ENCODE measurements at regions not wholly inside any gene's neighbourhood (a gene's known extent, or its start where the extent isn't known, plus 50 kb on each side); places are given as distances from the start of the nearest gene placed in this dataset.

- DNase-seq, result no peak
Observed at GRCh38 chr5:18829539-18829938, 1158.5 kb downstream of the CDH18 start.

GRCh38 chr5:18850216-18850615 is 1137.8 kb downstream of the CDH18 start:
- no peak for DNase-seq

GRCh38 chr5:18872978-18873377 is 1115.0 kb downstream of the CDH18 start:
- DNase-seq, result no peak

GRCh38 chr5:18876565-18876964 is 1111.4 kb downstream of the CDH18 start:
- DNase-seq, result no peak

- DNase-seq, result no peak
Observed at GRCh38 chr5:18881615-18882014, 1106.4 kb downstream of the CDH18 start.

- no peak for DNase-seq
Observed at GRCh38 chr5:18882154-18882553, 1105.8 kb downstream of the CDH18 start.

GRCh38 chr5:18888821-18889220 is 1099.2 kb downstream of the CDH18 start:
- no peak for DNase-seq

- DNase-seq, result no peak
Observed at GRCh38 chr5:18900644-18901043, 1087.4 kb downstream of the CDH18 start.

GRCh38 chr5:18920966-18921365 is 1067.0 kb downstream of the CDH18 start:
- no peak for DNase-seq

GRCh38 chr5:18932081-18932480 is 1055.9 kb downstream of the CDH18 start:
- DNase-seq, result no peak

- no peak for DNase-seq
Observed at GRCh38 chr5:18944771-18945170, 1043.2 kb downstream of the CDH18 start.

- DNase-seq, result no peak
Observed at GRCh38 chr5:18954239-18954638, 1033.8 kb downstream of the CDH18 start.

- DNase-seq, result no peak
Observed at GRCh38 chr5:18959535-18959934, 1028.5 kb downstream of the CDH18 start.

GRCh38 chr5:18961234-18961633 is 1026.8 kb downstream of the CDH18 start:
- no peak for DNase-seq

GRCh38 chr5:18965893-18966292 is 1022.1 kb downstream of the CDH18 start:
- no peak for DNase-seq

GRCh38 chr5:18967637-18968036 is 1020.4 kb downstream of the CDH18 start:
- DNase-seq, result no peak

GRCh38 chr5:18968966-18969365 is 1019.0 kb downstream of the CDH18 start:
- no peak for DNase-seq

GRCh38 chr5:18970000-18970399 is 1018.0 kb downstream of the CDH18 start:
- no peak for DNase-seq

- DNase-seq, result no peak
Observed at GRCh38 chr5:18972177-18972576, 1015.8 kb downstream of the CDH18 start.

GRCh38 chr5:18975624-18976023 is 1012.4 kb downstream of the CDH18 start:
- no peak for DNase-seq

GRCh38 chr5:18977880-18978279 is 1010.1 kb downstream of the CDH18 start:
- DNase-seq, result no peak

GRCh38 chr5:18984559-18985080 is 1003.4 kb downstream of the CDH18 start:
- no peak for DNase-seq

- DNase-seq, result no peak
Observed at GRCh38 chr5:18985171-18985758, 1002.7 kb downstream of the CDH18 start.

GRCh38 chr5:18987101-18987500 is 1000.9 kb downstream of the CDH18 start:
- DNase-seq, result no peak

- DNase-seq, result no peak
Observed at GRCh38 chr5:18990852-18991251, 997.1 kb downstream of the CDH18 start.

Measured in NCI-H2029 (cell line).